ENCODE measurements at regions not wholly inside any gene's neighbourhood (a gene's known extent, or its start where the extent isn't known, plus 50 kb on each side); places are given as distances from the start of the nearest gene placed in this dataset.

DNA sequence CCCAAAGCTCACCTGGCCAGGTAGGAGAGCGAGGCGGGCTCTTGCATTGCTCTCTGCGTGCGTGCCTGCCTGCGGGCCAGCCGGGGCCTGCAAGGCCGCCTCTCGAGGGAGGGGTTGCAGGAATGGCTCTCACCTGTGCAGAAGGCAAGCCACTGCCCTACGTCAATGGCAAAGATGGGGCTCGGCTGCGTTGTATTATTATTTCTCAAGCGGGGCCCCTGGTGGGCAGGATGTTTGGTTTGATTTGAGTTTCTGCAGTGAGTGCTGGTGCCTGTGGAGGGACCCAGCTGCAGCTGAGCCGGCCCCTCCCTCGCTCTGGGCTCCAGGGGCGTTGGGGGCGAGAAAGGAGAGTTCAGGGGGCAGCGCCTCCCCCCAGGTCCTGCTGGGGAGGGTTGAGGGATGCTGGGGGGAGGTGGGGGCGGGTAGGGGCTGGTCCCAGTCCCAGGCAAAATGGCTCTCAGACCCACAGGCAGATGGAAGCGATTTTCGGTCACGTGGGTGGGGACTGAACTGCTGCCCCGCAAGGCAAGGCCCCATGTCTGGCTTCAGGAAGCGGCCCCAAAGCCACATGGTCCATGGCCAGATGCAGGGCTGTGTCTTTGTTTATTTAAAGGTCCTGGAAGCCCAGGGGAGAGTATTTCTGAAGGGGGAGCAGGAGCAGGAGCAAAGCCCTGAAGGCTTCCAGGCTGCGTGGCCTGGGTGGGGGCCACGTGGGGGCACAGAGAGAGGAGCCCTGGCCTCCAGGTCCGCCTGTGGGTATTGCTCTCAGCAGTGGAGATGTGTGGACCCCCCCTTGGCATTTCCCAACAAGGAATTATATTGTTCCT lies 338.8 kb downstream of the SEC14L1 start:
- TF ChIP-seq CTCF (IDR thresholded peaks at IDR 0.05): no peak
- TF ChIP-seq POLR2A (IDR thresholded peaks at IDR 0.05): no peak
